Body of pancreas (tissue), 4 donors: ENCODE measurements at regions not wholly inside any gene's neighbourhood (a gene's known extent, or its start where the extent isn't known, plus 50 kb on each side); places are given as distances from the start of the nearest gene placed in this dataset.

ENCODE experiments used
- POLR2A ChIP-seq, 3 donors: fragments of 450-650 bp; IDR thresholded peaks; one replicate each; pipeline ENCODE4 v1.6.1; 2016; ENCODE audit warnings: antibody characterized with exemption in 3 of 3, mild to moderate bottlenecking in 2 of 3
- TF ChIP-seq, protein P1 (sequence below), 7 experiments: fragments of 450-650 bp in 4 of 7; fragments of 200-600 bp in 3 of 7; sonication (generic) in 3 of 7; IDR thresholded peaks; one replicate each; pipeline ENCODE4 v1.5.1; 2016 to 2019; ENCODE audit warnings: antibody characterized with exemption in 7 of 7

DNA sequence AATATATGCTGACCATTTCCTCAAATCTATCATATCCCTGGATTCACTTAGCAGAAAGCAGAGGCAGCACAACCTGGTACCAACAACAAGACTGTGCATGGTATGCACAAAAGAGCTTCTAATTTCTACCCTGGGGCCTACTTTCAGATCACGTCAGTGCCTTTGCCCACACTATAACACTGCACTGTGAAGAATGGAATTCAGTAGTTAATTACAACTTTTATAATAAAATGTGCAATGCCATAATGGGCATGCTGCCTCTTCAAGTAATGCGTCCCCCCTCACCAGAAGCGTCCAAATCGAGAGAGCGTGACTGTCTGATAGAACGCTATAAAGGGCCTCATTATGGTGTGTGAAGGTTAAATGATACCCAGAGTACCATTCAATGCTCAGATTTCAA lies 328.1 kb upstream of the PKDCC start:
- TF ChIP-seq, protein P1, sequence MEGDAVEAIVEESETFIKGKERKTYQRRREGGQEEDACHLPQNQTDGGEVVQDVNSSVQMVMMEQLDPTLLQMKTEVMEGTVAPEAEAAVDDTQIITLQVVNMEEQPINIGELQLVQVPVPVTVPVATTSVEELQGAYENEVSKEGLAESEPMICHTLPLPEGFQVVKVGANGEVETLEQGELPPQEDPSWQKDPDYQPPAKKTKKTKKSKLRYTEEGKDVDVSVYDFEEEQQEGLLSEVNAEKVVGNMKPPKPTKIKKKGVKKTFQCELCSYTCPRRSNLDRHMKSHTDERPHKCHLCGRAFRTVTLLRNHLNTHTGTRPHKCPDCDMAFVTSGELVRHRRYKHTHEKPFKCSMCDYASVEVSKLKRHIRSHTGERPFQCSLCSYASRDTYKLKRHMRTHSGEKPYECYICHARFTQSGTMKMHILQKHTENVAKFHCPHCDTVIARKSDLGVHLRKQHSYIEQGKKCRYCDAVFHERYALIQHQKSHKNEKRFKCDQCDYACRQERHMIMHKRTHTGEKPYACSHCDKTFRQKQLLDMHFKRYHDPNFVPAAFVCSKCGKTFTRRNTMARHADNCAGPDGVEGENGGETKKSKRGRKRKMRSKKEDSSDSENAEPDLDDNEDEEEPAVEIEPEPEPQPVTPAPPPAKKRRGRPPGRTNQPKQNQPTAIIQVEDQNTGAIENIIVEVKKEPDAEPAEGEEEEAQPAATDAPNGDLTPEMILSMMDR (IDR thresholded peaks at IDR 0.05): no peak
- TF ChIP-seq POLR2A (IDR thresholded peaks at IDR 0.05): no peak
